ENCODE measurements at regions not wholly inside any gene's neighbourhood (a gene's known extent, or its start where the extent isn't known, plus 50 kb on each side); places are given as distances from the start of the nearest gene placed in this dataset.

- Mint-ChIP-seq H3K27ac (no peak overlapping the region), H3K9me3 (no peaks in the 10 kb centered on the region), H3K4me1 (ENCODE audit: low read depth) (no peaks in the 10 kb centered on the region), H3K27me3 (ENCODE audit: low read depth) (no peaks in the 10 kb centered on the region), H3K4me3 (no peak overlapping the region), H3K36me3 (ENCODE audit: insufficient read depth in 2 of 2) (no peaks in the 10 kb centered on the region)
- no peak for ATAC-seq (replicated peaks in 1 of 2)
- no peak for DNase-seq
These were observed 415.3 kb upstream of the IRX4 start for GRCh38 chr5:2297991-2298390.

GRCh38 chr5:2295476-2295875 lies 412.8 kb upstream of the IRX4 start:
- no peak for DNase-seq
- H3K27me3 Mint-ChIP-seq (ENCODE audit: low read depth): no peaks in the 10 kb centered on the region
- H3K36me3 Mint-ChIP-seq (ENCODE audit: insufficient read depth in 2 of 2): no peaks in the 10 kb centered on the region
- H3K9me3 Mint-ChIP-seq: no peaks in the 10 kb centered on the region
- ATAC-seq (replicated peaks in 1 of 2): no peak
- H3K4me3 Mint-ChIP-seq: no peak overlapping the region
- H3K27ac Mint-ChIP-seq: no peak overlapping the region
- H3K4me1 Mint-ChIP-seq (ENCODE audit: low read depth): no peaks in the 10 kb centered on the region

GRCh38 chr5:2293906-2294305 lies 411.2 kb upstream of the IRX4 start:
- Mint-ChIP-seq H3K27ac (no peak overlapping the region), H3K27me3 (ENCODE audit: low read depth) (no peaks in the 10 kb centered on the region), H3K36me3 (ENCODE audit: insufficient read depth in 2 of 2) (no peaks in the 10 kb centered on the region), H3K9me3 (no peaks in the 10 kb centered on the region), H3K4me1 (ENCODE audit: low read depth) (no peaks in the 10 kb centered on the region), H3K4me3 (no peak overlapping the region)
- ATAC-seq (replicated peaks in 1 of 2) (no peak), DNase-seq (no peak)

GRCh38 chr5:2291146-2291840 lies 408.6 kb upstream of the IRX4 start:
- no peaks in the 10 kb centered on the region for H3K4me1 Mint-ChIP-seq (ENCODE audit: low read depth)
- H3K9me3 Mint-ChIP-seq: no peaks in the 10 kb centered on the region
- H3K36me3 Mint-ChIP-seq (ENCODE audit: insufficient read depth in 2 of 2): no peaks in the 10 kb centered on the region
- H3K4me3 Mint-ChIP-seq: no peak overlapping the region
- H3K27ac Mint-ChIP-seq: no peak overlapping the region
- DNase-seq (no peak), ATAC-seq (replicated peaks in 1 of 2) (no peak)
- no peaks in the 10 kb centered on the region for H3K27me3 Mint-ChIP-seq (ENCODE audit: low read depth)

GRCh38 chr5:2289380-2289779 lies 406.7 kb upstream of the IRX4 start:
- no peaks in the 10 kb centered on the region for H3K9me3 Mint-ChIP-seq
- ATAC-seq (replicated peaks in 1 of 2): no peak
- H3K36me3 Mint-ChIP-seq (ENCODE audit: insufficient read depth in 2 of 2): no peaks in the 10 kb centered on the region
- DNase-seq: no peak
- no peaks in the 10 kb centered on the region for H3K4me1 Mint-ChIP-seq (ENCODE audit: low read depth)
- H3K27me3 Mint-ChIP-seq (ENCODE audit: low read depth): no peaks in the 10 kb centered on the region
- H3K27ac Mint-ChIP-seq: no peak overlapping the region
- H3K4me3 Mint-ChIP-seq: no peak overlapping the region

- DNase-seq (no peak), ATAC-seq (replicated peaks in 1 of 2) (no peak)
- no peak overlapping the region for H3K27ac Mint-ChIP-seq
- H3K36me3 Mint-ChIP-seq (ENCODE audit: insufficient read depth in 2 of 2): no peaks in the 10 kb centered on the region
- H3K9me3 Mint-ChIP-seq: no peaks in the 10 kb centered on the region
- H3K4me3 Mint-ChIP-seq: no peak overlapping the region
- H3K4me1 Mint-ChIP-seq (ENCODE audit: low read depth): no peaks in the 10 kb centered on the region
- no peaks in the 10 kb centered on the region for H3K27me3 Mint-ChIP-seq (ENCODE audit: low read depth)
These were observed 406.2 kb upstream of the IRX4 start for GRCh38 chr5:2288968-2289367.

- Mint-ChIP-seq H3K4me3 (no peak overlapping the region), H3K9me3 (no peaks in the 10 kb centered on the region), H3K27me3 (ENCODE audit: low read depth) (no peaks in the 10 kb centered on the region), H3K4me1 (ENCODE audit: low read depth) (no peaks in the 10 kb centered on the region), H3K27ac (no peak overlapping the region), H3K36me3 (ENCODE audit: insufficient read depth in 2 of 2) (no peaks in the 10 kb centered on the region)
- ATAC-seq (replicated peaks in 1 of 2) (no peak), DNase-seq (no peak)
These were observed 405.7 kb upstream of the IRX4 start for GRCh38 chr5:2288466-2288865.

GRCh38 chr5:2286250-2286649 lies 403.5 kb upstream of the IRX4 start:
- Mint-ChIP-seq H3K27me3 (ENCODE audit: low read depth) (no peaks in the 10 kb centered on the region), H3K4me3 (no peak overlapping the region), H3K36me3 (ENCODE audit: insufficient read depth in 2 of 2) (no peaks in the 10 kb centered on the region), H3K27ac (no peak overlapping the region), H3K9me3 (no peaks in the 10 kb centered on the region), H3K4me1 (ENCODE audit: low read depth) (no peaks in the 10 kb centered on the region)
- DNase-seq: no peak
- no peak for ATAC-seq (replicated peaks in 1 of 2)

GRCh38 chr5:2284678-2285077 lies 402.0 kb upstream of the IRX4 start:
- Mint-ChIP-seq H3K4me1 (ENCODE audit: low read depth) (no peaks in the 10 kb centered on the region), H3K4me3 (no peak overlapping the region), H3K27ac (no peak overlapping the region), H3K36me3 (ENCODE audit: insufficient read depth in 2 of 2) (no peaks in the 10 kb centered on the region), H3K27me3 (ENCODE audit: low read depth) (no peaks in the 10 kb centered on the region), H3K9me3 (peaks cover 4 to 6% of the 10 kb centered on the region in 2 donors)
- no peak for DNase-seq
- ATAC-seq (replicated peaks in 1 of 2): no peak

- Mint-ChIP-seq H3K4me3 (no peak overlapping the region), H3K36me3 (ENCODE audit: insufficient read depth in 2 of 2) (no peaks in the 10 kb centered on the region), H3K4me1 (ENCODE audit: low read depth) (no peaks in the 10 kb centered on the region), H3K9me3 (peaks cover 4 to 6% of the 10 kb centered on the region in 2 donors), H3K27me3 (ENCODE audit: low read depth) (no peaks in the 10 kb centered on the region), H3K27ac (no peak overlapping the region)
- DNase-seq (no peak), ATAC-seq (replicated peaks in 1 of 2) (no peak)
These were observed 400.8 kb upstream of the IRX4 start for GRCh38 chr5:2283481-2284045.

GRCh38 chr5:2282893-2283292 lies 400.2 kb upstream of the IRX4 start:
- Mint-ChIP-seq H3K4me1 (ENCODE audit: low read depth) (no peaks in the 10 kb centered on the region), H3K4me3 (no peak overlapping the region), H3K27me3 (ENCODE audit: low read depth) (no peaks in the 10 kb centered on the region), H3K27ac (no peak overlapping the region), H3K9me3 (peaks cover 4 to 6% of the 10 kb centered on the region in 2 donors), H3K36me3 (ENCODE audit: insufficient read depth in 2 of 2) (no peaks in the 10 kb centered on the region)
- DNase-seq (no peak), ATAC-seq (replicated peaks in 1 of 2) (no peak)

GRCh38 chr5:2282034-2282690 lies 399.4 kb upstream of the IRX4 start:
- ATAC-seq (replicated peaks in 1 of 2) (no peak), DNase-seq (no peak)
- Mint-ChIP-seq H3K4me1 (ENCODE audit: low read depth) (no peaks in the 10 kb centered on the region), H3K27me3 (ENCODE audit: low read depth) (no peaks in the 10 kb centered on the region), H3K9me3 (peaks cover 4 to 6% of the 10 kb centered on the region in 2 donors), H3K4me3 (no peak overlapping the region), H3K27ac (no peak overlapping the region), H3K36me3 (ENCODE audit: insufficient read depth in 2 of 2) (no peaks in the 10 kb centered on the region)

GRCh38 chr5:2281446-2281845 lies 398.7 kb upstream of the IRX4 start:
- DNase-seq (no peak), ATAC-seq (replicated peaks in 1 of 2) (no peak)
- Mint-ChIP-seq H3K27me3 (ENCODE audit: low read depth) (no peaks in the 10 kb centered on the region), H3K27ac (no peak overlapping the region), H3K36me3 (ENCODE audit: insufficient read depth in 2 of 2) (no peaks in the 10 kb centered on the region), H3K4me1 (ENCODE audit: low read depth) (no peaks in the 10 kb centered on the region), H3K4me3 (no peak overlapping the region), H3K9me3 (peaks cover 4 to 6% of the 10 kb centered on the region in 2 donors)

- no peaks in the 10 kb centered on the region for H3K36me3 Mint-ChIP-seq (ENCODE audit: insufficient read depth in 2 of 2)
- no peaks in the 10 kb centered on the region for H3K27me3 Mint-ChIP-seq (ENCODE audit: low read depth)
- H3K27ac Mint-ChIP-seq: no peak overlapping the region
- no peak for DNase-seq
- ATAC-seq (replicated peaks in 1 of 2): no peak
- H3K4me3 Mint-ChIP-seq: no peak overlapping the region
- H3K4me1 Mint-ChIP-seq (ENCODE audit: low read depth): no peaks in the 10 kb centered on the region
- H3K9me3 Mint-ChIP-seq: peaks cover 4 to 6% of the 10 kb centered on the region in 2 donors
These were observed 397.6 kb upstream of the IRX4 start for GRCh38 chr5:2280318-2280717.
